ENCODE measurements at regions not wholly inside any gene's neighbourhood (a gene's known extent, or its start where the extent isn't known, plus 50 kb on each side); places are given as distances from the start of the nearest gene placed in this dataset.

DNA sequence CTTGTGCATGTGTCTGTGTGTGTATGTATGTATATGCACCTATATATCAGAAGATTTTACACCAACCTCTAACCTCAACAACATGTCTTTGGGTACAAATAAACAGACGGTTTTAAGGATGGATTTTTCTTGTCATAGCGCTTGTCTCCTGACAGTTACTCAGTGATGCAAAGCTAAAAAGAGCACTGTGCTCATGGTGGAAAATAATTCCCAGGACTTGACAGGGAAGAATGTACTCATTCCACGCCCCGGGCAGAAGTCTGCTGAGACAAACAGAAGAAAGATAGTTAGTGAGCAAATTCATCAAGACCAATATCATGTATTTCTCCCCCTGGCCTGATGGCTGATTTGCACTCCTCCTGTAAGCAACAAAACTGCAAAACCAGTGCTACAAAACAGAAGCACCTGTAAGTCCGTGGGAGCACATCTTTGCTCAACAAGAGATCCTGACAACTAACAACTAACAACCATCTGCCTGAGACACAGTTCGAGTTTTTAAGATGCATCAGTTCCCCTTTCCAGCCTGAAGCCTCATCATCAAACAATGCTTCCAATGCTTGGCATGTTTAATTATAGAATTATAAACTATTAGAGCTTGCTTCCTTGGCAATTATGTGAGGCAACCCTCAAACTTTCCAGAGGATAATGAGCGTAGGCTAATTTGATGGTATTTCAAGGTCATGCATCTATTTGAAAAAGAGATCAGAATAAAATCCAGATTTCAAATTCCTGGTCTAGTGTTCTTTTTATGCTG lies 812.7 kb upstream of the MIR17HG start:
- TF ChIP-seq, protein P1, sequence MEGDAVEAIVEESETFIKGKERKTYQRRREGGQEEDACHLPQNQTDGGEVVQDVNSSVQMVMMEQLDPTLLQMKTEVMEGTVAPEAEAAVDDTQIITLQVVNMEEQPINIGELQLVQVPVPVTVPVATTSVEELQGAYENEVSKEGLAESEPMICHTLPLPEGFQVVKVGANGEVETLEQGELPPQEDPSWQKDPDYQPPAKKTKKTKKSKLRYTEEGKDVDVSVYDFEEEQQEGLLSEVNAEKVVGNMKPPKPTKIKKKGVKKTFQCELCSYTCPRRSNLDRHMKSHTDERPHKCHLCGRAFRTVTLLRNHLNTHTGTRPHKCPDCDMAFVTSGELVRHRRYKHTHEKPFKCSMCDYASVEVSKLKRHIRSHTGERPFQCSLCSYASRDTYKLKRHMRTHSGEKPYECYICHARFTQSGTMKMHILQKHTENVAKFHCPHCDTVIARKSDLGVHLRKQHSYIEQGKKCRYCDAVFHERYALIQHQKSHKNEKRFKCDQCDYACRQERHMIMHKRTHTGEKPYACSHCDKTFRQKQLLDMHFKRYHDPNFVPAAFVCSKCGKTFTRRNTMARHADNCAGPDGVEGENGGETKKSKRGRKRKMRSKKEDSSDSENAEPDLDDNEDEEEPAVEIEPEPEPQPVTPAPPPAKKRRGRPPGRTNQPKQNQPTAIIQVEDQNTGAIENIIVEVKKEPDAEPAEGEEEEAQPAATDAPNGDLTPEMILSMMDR (IDR thresholded peaks at IDR 0.05): no peak
- TF ChIP-seq POLR2A (IDR thresholded peaks at IDR 0.05): no peak
